ENCODE measurements at regions not wholly inside any gene's neighbourhood (a gene's known extent, or its start where the extent isn't known, plus 50 kb on each side); places are given as distances from the start of the nearest gene placed in this dataset.

- no peak for DNase-seq
Measured at GRCh38 chr1:82849460-82849859, 1048.7 kb downstream of the ADGRL2 start.

GRCh38 chr1:82848043-82848442 lies 1047.3 kb downstream of the ADGRL2 start:
- DNase-seq: no peak

DNA sequence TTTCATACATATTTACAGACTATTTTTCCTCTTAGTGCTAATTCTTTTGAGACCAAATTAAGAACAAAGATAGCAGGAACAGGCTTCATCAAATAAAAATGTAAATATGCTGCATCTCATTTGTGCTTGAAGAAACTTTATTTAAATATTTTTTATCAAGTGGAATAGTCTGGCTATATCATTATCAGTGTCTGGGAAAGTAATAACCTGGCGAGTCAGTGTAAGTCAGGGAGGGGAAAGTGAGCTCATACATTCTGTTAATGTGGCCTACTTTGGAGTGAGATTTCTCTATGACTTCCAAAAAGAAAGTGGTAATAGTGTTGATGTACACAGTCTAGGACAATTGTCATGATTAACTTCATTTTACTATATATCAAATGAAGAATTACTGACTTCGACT lies 1045.1 kb downstream of the ADGRL2 start:
- DNase-seq: no peak

GRCh38 chr1:82844911-82845827 lies 1044.4 kb downstream of the ADGRL2 start:
- no peak for DNase-seq

GRCh38 chr1:82844447-82844846 lies 1043.7 kb downstream of the ADGRL2 start:
- DNase-seq: no peak

GRCh38 chr1:82843876-82844275 lies 1043.1 kb downstream of the ADGRL2 start:
- no peak for DNase-seq

DNA sequence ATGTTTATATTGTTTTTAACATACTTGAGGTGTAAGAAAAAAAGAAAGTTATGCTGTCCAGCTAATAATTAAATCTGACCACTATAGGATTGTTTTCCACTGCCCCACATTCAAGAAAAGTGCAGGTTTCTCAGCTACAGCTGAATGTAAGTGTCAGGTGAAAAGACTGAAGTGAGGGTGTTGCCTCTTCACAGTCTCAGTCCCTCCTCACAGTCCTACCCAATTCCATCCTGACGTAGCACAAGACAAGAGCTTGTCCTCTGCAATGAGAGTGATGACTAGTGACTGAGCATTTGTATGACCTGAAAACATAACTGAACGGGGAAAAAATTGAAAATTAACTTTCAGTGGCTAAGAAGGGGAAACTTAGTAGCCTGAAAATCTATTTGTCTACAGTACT lies 1039.5 kb downstream of the ADGRL2 start:
- DNase-seq: no peak

DNA sequence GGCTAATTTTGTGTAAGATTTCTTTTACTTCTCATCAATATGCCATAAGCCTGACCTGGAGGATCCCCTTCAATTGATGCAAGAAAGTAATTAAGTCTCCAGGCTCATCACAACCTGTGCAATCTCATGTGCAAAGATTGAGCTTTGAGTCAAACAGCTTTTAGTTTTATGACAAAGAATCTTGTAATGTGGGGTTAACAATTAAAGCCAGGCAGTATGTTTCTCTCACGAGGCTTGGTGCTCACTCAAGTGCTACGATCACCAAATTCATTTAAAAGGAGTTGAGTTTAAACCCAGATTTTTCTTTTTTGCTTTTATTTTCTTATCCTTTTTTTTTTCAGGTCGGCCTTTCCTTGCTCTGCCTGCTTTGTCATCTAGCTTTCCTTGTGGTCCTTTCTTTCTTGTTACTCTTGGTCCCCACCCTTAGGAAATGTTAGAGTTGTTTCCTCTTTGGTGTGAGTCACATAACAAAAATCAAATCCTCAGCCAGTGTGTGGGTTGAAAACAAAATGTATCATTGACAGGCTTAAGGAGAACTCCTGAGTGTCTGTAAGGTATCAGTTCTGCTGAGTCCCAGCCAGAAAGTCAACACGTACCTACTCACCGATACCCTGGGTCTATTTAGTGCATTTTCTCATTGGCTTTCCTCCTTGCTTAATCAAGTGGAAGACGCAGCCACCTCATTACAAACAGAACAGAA lies 1037.2 kb downstream of the ADGRL2 start:
- no peak for DNase-seq

DNA sequence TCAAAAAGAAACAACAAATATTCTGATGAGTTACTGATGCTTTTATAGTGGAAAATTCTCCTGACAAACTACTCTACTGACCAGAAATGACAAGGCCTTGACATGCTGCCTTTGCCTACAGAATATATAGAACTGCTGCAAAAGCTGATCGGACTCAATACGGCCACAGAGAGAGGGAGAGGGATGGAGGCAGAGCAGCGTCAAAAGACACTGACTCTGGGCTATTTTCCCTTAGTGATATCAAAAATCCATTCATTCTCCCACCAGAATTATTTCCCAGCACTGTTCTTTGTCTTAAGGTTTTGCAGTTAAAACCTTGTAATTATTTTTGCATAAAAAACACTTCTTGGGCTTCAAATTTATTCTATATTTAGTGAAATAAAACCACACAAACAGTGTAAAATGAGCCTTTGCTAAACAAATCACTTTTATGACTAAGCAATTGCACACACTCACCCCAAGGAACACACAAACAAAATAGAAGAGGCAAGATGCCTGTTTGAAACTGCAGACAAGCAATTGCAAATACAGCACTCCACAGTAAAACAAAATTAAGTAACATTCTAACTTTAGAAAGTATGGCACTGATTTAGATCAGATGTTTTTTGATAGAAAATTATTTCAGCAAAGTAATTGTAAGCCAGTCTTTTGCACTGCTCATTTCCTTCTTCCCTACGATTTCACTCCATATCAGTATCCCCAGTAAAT lies 1036.4 kb downstream of the ADGRL2 start:
- no peak for DNase-seq

- no peak for DNase-seq
Measured at GRCh38 chr1:82836213-82836972, 1035.7 kb downstream of the ADGRL2 start.

GRCh38 chr1:82830690-82831380 lies 1030.1 kb downstream of the ADGRL2 start:
- no peak for DNase-seq

DNA sequence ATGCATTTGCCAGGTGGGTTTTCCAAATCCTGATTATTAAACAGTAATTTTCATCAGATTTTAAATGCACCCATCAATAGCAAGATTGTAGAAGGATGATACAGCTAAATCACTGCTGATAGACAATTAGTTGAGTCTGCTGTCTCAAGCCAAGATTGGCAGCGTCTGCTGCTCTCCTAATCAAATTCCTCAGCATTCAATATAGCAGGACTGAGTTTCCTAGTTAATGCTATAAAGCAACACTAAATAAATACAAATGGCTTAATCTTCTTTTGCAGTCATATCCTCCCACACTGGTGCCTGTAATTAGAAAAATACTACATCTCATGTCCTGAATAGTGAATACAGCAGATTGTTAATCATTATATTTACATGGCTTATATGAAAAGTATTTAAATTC lies 1028.8 kb downstream of the ADGRL2 start:
- no peak for DNase-seq

- DNase-seq: no peak
Measured at GRCh38 chr1:82823876-82824275, 1023.1 kb downstream of the ADGRL2 start.

- DNase-seq: no peak
Measured at GRCh38 chr1:82820816-82821215, 1020.1 kb downstream of the ADGRL2 start.

- DNase-seq: no peak
Measured at GRCh38 chr1:82819234-82819633, 1018.5 kb downstream of the ADGRL2 start.

- no peak for DNase-seq
Measured at GRCh38 chr1:82818586-82818985, 1017.9 kb downstream of the ADGRL2 start.

DNA sequence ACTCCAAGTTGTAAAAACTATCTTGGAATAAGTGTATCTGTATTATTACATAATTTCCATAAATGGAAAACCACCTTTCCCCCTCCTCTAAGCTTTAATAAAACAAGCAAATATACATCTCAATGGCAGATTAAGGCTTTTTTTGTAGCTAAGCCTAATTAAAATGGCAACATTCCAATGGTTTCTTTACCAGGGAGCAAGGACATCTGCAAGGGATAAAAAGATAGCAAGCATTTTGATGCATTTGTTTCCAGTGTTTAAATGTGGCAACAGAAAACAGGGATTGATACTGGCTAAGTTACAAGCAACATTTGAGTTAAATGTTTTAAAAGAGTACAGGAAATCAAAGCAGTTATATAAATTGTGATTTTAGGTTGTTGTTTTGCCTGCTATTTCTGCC lies 1012.7 kb downstream of the ADGRL2 start:
- DNase-seq: no peak

GRCh38 chr1:82810601-82811000 lies 1009.9 kb downstream of the ADGRL2 start:
- no peak for DNase-seq

- DNase-seq: no peak
Measured at GRCh38 chr1:82807563-82807962, 1006.8 kb downstream of the ADGRL2 start.

- DNase-seq: no peak
Measured at GRCh38 chr1:82806133-82806532, 1005.4 kb downstream of the ADGRL2 start.

- no peak for DNase-seq
Measured at GRCh38 chr1:82801176-82801575, 1000.4 kb downstream of the ADGRL2 start.

DNA sequence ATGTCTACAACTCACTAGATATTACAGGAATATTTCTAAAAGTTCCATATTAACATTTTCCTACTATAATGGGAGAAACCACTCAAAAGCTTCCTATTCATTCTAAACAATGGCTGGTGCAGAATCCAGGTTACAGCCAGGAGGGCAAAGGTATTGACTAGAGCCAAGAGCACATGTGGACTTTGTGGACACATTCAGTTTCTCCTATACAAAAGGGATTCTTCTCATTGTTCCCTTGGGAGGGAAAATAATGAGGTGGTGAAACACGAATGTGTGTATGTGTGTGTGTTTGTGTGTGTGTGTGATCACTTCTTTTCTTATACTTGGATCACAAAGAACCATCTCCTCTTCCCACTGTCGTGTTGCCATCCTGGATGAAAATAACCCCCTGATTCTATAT lies 1000.0 kb downstream of the ADGRL2 start:
- no peak for DNase-seq

All from activated CD4-positive, CD25-positive, alpha-beta regulatory T cell treated with anti-CD3 and anti-CD28 coated beads, Interleukin-2, amount 50 U/mL, for 72 hours (primary cell).